ENCODE measurements at regions not wholly inside any gene's neighbourhood (a gene's known extent, or its start where the extent isn't known, plus 50 kb on each side); places are given as distances from the start of the nearest gene placed in this dataset.
"Not testable (repeated sequence)": the region's sequence is repeated elsewhere in the genome, so short reads cannot be mapped to it uniquely, and the experiment has no call there.

GRCh38 chr17:74123866-74124444, 79.5 kb upstream of the RPL38 start:
- Histone ChIP-seq H3K9me3 (no peaks in the 10 kb centered on the region), H3K4me3 (no peak overlapping the region), H3K4me1 (no peaks in the 10 kb centered on the region), H3K27me3 (no peaks in the 10 kb centered on the region), H3K27ac (no peak overlapping the region), H3K36me3 (no peaks in the 10 kb centered on the region)
- intact Hi-C loops (cut with DNase I) = no loop called here
- no peak for TF ChIP-seq CTCF (IDR thresholded peaks at IDR 0.05)
- no peak for DNase-seq (ENCODE audit: low spot score in 2 of 2)

- TF ChIP-seq CTCF (IDR thresholded peaks at IDR 0.05) = no peak
- DNase-seq (ENCODE audit: low spot score in 2 of 2) = no peak
- Histone ChIP-seq H3K36me3 (no peaks in the 10 kb centered on the region), H3K27me3 (no peaks in the 10 kb centered on the region), H3K4me1 (no peaks in the 10 kb centered on the region), H3K27ac (no peak overlapping the region), H3K9me3 (no peaks in the 10 kb centered on the region), H3K4me3 (no peak overlapping the region)
- intact Hi-C loops (cut with DNase I) = no loop called here
These were observed 78.3 kb upstream of the RPL38 start for GRCh38 chr17:74125156-74125555.

- Histone ChIP-seq H3K27me3 (no peaks in the 10 kb centered on the region), H3K36me3 (no peaks in the 10 kb centered on the region), H3K4me1 (no peaks in the 10 kb centered on the region), H3K9me3 (no peaks in the 10 kb centered on the region), H3K4me3 (no peak overlapping the region), H3K27ac (no peak overlapping the region)
- DNase-seq (ENCODE audit: low spot score in 2 of 2) = no peak
- TF ChIP-seq CTCF (IDR thresholded peaks at IDR 0.05) = no peak
- intact Hi-C loops (cut with DNase I) = no loop called here
These were observed 77.1 kb upstream of the RPL38 start for GRCh38 chr17:74126179-74126900.

GRCh38 chr17:74126959-74127358, 76.5 kb upstream of the RPL38 start:
- no peak for DNase-seq (ENCODE audit: low spot score in 2 of 2)

GRCh38 chr17:74128456-74129211, 74.8 kb upstream of the RPL38 start:
- H3K4me1 ChIP-seq = no peaks in the 10 kb centered on the region
- no peak for TF ChIP-seq CTCF (IDR thresholded peaks at IDR 0.05)
- DNase-seq (ENCODE audit: low spot score in 2 of 2) = no peak
- no peaks in the 10 kb centered on the region for H3K9me3 ChIP-seq
- H3K27ac ChIP-seq = no peak overlapping the region
- intact Hi-C loops (cut with DNase I) = no loop called here
- no peak overlapping the region for H3K4me3 ChIP-seq
- no peaks in the 10 kb centered on the region for H3K27me3 ChIP-seq
- H3K36me3 ChIP-seq = no peaks in the 10 kb centered on the region

More at GRCh38 chr17:74126959-74127358, 76.5 kb upstream of the RPL38 start:
- Histone ChIP-seq H3K4me1 (no peaks in the 10 kb centered on the region), H3K9me3 (no peaks in the 10 kb centered on the region), H3K4me3 (no peak overlapping the region), H3K36me3 (no peaks in the 10 kb centered on the region), H3K27me3 (no peaks in the 10 kb centered on the region), H3K27ac (no peak overlapping the region)
- intact Hi-C loops (cut with DNase I) = no loop called here
- no peak for TF ChIP-seq CTCF (IDR thresholded peaks at IDR 0.05)

- H3K27ac ChIP-seq; intact Hi-C loops (cut with DNase I); H3K4me1 ChIP-seq; H3K27me3 ChIP-seq; H3K9me3 ChIP-seq; DNase-seq (ENCODE audit: low spot score in 2 of 2); H3K4me3 ChIP-seq; H3K36me3 ChIP-seq: not testable (repeated sequence)
These were observed 73.7 kb upstream of the RPL38 start for GRCh38 chr17:74129800-74130199.
